ENCODE measurements at regions not wholly inside any gene's neighbourhood (a gene's known extent, or its start where the extent isn't known, plus 50 kb on each side); places are given as distances from the start of the nearest gene placed in this dataset.

GRCh38 chr16:79897104-79897452, 296.5 kb upstream of the MAF start:
- TF ChIP-seq EZH2phosphoT487 (IDR thresholded peaks at IDR 0.05; ENCODE audit: borderline replicate concordance, low read length): no peak
- no peak for TF ChIP-seq CTCF (IDR thresholded peaks at IDR 0.05; ENCODE audit: low read depth, low read length, poor library complexity, severe bottlenecking)

All from DOHH2 (cell line).